Endothelial cell of umbilical vein (primary cell): ENCODE measurements at regions not wholly inside any gene's neighbourhood (a gene's known extent, or its start where the extent isn't known, plus 50 kb on each side); places are given as distances from the start of the nearest gene placed in this dataset.

Source experiments
- BruUV-seq: library from RNA; stranded (reverse); fragments of 400-500 nt; replicated peaks from 2 replicates; lab custom pipeline; 2021; lab: Mats Ljungman, UMichigan
- CTCF ChIA-PET: fragments of 300-600, 350-600 bp; sonication (Branson Sonifier 250); formaldehyde crosslinking; loops from one replicate; lab custom pipeline; 2021; ENCODE audit warnings: antibody characterized with exemption, inconsistent platforms; lab: Charles Lee
- POLR2A ChIA-PET: fragments of 300-600, 350-600 bp; sonication (Branson Sonifier 250); formaldehyde crosslinking; loops from one replicate; lab custom pipeline; 2021; ENCODE audit warnings: antibody characterized with exemption, inconsistent platforms; lab: Charles Lee
- DNase-seq: peaks from one replicate; pipeline ENCODE4 v3.0.0-alpha.2; 2011; ENCODE audit warnings: low read depth, low spot score
- FAIRE-seq: peaks from 2 replicates; lab custom pipeline; 2011; peaks lifted over from hg19 to GRCh38; lab: Jason Lieb, UNC
- H2AFZ ChIP-seq: 2 replicates; pipeline ENCODE4 v1.6.0; 2012; ENCODE audit warnings: low read depth, low read length, control low read depth, inconsistent platforms
- H3K27ac ChIP-seq: 2 replicates; pipeline ENCODE4 v1.5.1; 2011; ENCODE audit warnings: low read depth, mild to moderate bottlenecking, control low read depth, low read length, moderate library complexity; ENCODE audit not compliant: insufficient read depth
- H3K27me3 ChIP-seq, 2 experiments: 2 replicates each; pipeline versions ENCODE4 v1.6.0 to v1.6.1; 2011; ENCODE audit warnings: low read length in 2 of 2, mixed read lengths in 1 of 2; ENCODE audit not compliant: control insufficient read depth in 2 of 2, insufficient read depth in 2 of 2
- H3K36me3 ChIP-seq, 2 experiments: 2 replicates in 1 of 2; 3 replicates in 1 of 2; pipeline ENCODE4 v1.5.1; 2011; ENCODE audit warnings: low read length in 2 of 2, mild to moderate bottlenecking in 1 of 2, moderate library complexity in 1 of 2; ENCODE audit not compliant: control insufficient read depth in 2 of 2, insufficient read depth in 2 of 2; ENCODE audit errors: extremely low read depth in 1 of 2
- H3K4me1 ChIP-seq: 3 replicates; pipeline ENCODE4 v1.5.1; 2011; ENCODE audit warnings: mild to moderate bottlenecking, low read length; ENCODE audit not compliant: control insufficient read depth, insufficient read depth; ENCODE audit errors: extremely low read depth
- H3K4me2 ChIP-seq: 2 replicates; pipeline ENCODE4 v1.6.1; 2011; ENCODE audit warnings: low read length, control low read depth, mixed read lengths; ENCODE audit not compliant: insufficient read depth
- H3K4me3 ChIP-seq, 3 experiments: fragments of 200-600 bp in 1 of 3; sonication (generic), shearing (Covaris generic) in 1 of 3; replicated peaks in 1 of 3; 2 replicates each; pipeline ENCODE4 v1.5.1; 2011 to 2016; ENCODE audit warnings: control low read depth in 3 of 3, low read length in 3 of 3, mild to moderate bottlenecking in 2 of 3, inconsistent platforms in 1 of 3, low read depth in 1 of 3, moderate library complexity in 1 of 3; ENCODE audit not compliant: insufficient read depth in 1 of 3
- H3K79me2 ChIP-seq: 2 replicates; pipeline ENCODE4 v1.6.0; 2012; ENCODE audit warnings: low read length, inconsistent platforms; ENCODE audit not compliant: control insufficient read depth, insufficient read depth
- H3K9ac ChIP-seq: replicated peaks from 2 replicates; pipeline ENCODE3; 2011; ENCODE audit warnings: low read length, control low read depth; ENCODE audit not compliant: insufficient read depth; ENCODE audit errors: extremely low read depth
- H3K9me1 ChIP-seq: replicated peaks from 3 replicates; pipeline ENCODE4 v1.6.0; 2011; ENCODE audit warnings: mild to moderate bottlenecking, low read length; ENCODE audit not compliant: control insufficient read depth, insufficient read depth; ENCODE audit errors: extremely low read depth
- H3K9me3 ChIP-seq: replicated peaks from 2 replicates; pipeline ENCODE4 v1.5.1; 2012; ENCODE audit warnings: low read length, inconsistent platforms; ENCODE audit not compliant: control insufficient read depth, insufficient read depth
- H4K20me1 ChIP-seq: replicated peaks from 2 replicates; pipeline ENCODE3; 2011; ENCODE audit warnings: mild to moderate bottlenecking, low read length; ENCODE audit not compliant: control insufficient read depth, insufficient read depth; ENCODE audit errors: extremely low read depth
- EZH2 ChIP-seq: IDR thresholded peaks from 2 replicates; pipeline ENCODE4 v1.6.1; 2012; ENCODE audit warnings: borderline replicate concordance, low read depth, mild to moderate bottlenecking, moderate library complexity, low read length, inconsistent platforms; ENCODE audit not compliant: severe bottlenecking
- FOS ChIP-seq: IDR thresholded peaks from 2 replicates; pipeline ENCODE4 v1.6.1; 2011; ENCODE audit warnings: mild to moderate bottlenecking, low read length, moderate library complexity, borderline replicate concordance; ENCODE audit not compliant: insufficient read depth
- GATA2 ChIP-seq: IDR thresholded peaks from 2 replicates; pipeline ENCODE4 v1.7.0; 2011; ENCODE audit warnings: low read depth, mild to moderate bottlenecking, moderate library complexity, mixed read lengths, low read length; ENCODE audit not compliant: insufficient read length, insufficient read depth
- JUN ChIP-seq: IDR thresholded peaks from 2 replicates; pipeline ENCODE4 v1.6.1; 2011; ENCODE audit warnings: borderline replicate concordance, low read depth; ENCODE audit not compliant: insufficient read length, insufficient read depth
- MYC ChIP-seq: IDR thresholded peaks from one replicate; pipeline ENCODE4 v1.6.1; 2011; ENCODE audit warnings: mild to moderate bottlenecking, low read depth, low read length
- POLR2A ChIP-seq: IDR thresholded peaks from 2 replicates; pipeline ENCODE4 v1.6.1; 2012; ENCODE audit warnings: low read depth, mild to moderate bottlenecking, control low read depth, low read length
- POLR2AphosphoS5 ChIP-seq: IDR thresholded peaks from 2 replicates; pipeline ENCODE4 v1.6.1; 2012; ENCODE audit warnings: low read depth, mild to moderate bottlenecking, control low read depth, low read length, moderate library complexity; ENCODE audit not compliant: insufficient read depth
- dilution Hi-C: fragments of 300-500 bp; cut with MboI; formaldehyde crosslinking; loops from one replicate; pipeline ENCODE4 v1.15.0; 2019; ENCODE audit warnings: low sequenced_read_pairs; ENCODE audit not compliant: extremely low pct_ligation_motif_present
- intact Hi-C: fragments of 100-400 bp; cut with micrococcal nuclease; formaldehyde crosslinking; loops from one replicate; pipeline ENCODE4 v1.10.0; 2022
- TF ChIP-seq, protein P1 (sequence below): IDR thresholded peaks from 2 replicates; pipeline ENCODE4 v1.6.1; 2011; ENCODE audit not compliant: insufficient read depth, insufficient read length
- TF ChIP-seq, protein P2 (sequence below), 2 donors: IDR thresholded peaks; 1 replicate in 1 of 2; 2 replicates in 1 of 2; pipeline ENCODE4 v1.5.1; 2011; ENCODE audit warnings: low read length in 2 of 2, mild to moderate bottlenecking in 2 of 2, moderate library complexity in 2 of 2, control low read depth in 1 of 2, inconsistent platforms in 1 of 2, low read depth in 1 of 2; ENCODE audit not compliant: insufficient read depth in 1 of 2; ENCODE audit errors: extremely low read depth in 1 of 2

DNA sequence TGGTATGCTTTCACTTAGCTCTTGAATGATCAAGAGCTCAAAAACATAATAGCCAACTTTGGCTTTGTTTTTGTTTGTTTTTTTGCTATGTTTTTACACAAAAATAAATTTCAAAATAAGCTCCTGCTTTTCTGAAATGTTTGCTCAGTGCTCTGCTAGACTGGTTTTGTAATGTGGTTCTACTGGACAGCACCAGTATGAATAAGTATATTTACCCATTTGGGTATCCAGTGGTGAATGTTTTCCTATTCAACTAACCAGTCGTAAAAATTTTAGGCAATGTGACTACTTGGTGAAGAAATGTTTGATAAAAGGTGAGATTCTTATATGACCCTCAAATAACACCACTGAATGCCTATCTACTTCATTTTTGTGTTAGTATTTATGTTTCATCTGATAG, 308.6 kb downstream of the PTPRC start:
- no peaks in the 10 kb centered on the region for H4K20me1 ChIP-seq
- no peak overlapping the region for H2AFZ ChIP-seq
- no peaks in the 10 kb centered on the region for H3K9me3 ChIP-seq
- H3K27me3 ChIP-seq, result no peaks in the 10 kb centered on the region
- H3K36me3 ChIP-seq, result no peaks in the 10 kb centered on the region
- no peak for DNase-seq
- no peak overlapping the region for H3K9ac ChIP-seq
- H3K79me2 ChIP-seq, result no peaks in the 10 kb centered on the region
- H3K4me1 ChIP-seq, result no peaks in the 10 kb centered on the region
- dilution Hi-C loops (no loop called here), intact Hi-C loops (no loop called here)
- ChIA-PET POLR2A (no interaction called here), CTCF (interaction anchor here (1.3 kb wide), 1 partner anchor 10 kb away, joined by 4 read pairs; no protein-coding TSS in a partner anchor)
- no peak overlapping the region for H3K4me2 ChIP-seq
- H3K9me1 ChIP-seq, result no peaks in the 10 kb centered on the region
- BruUV-seq, result no TSS peak
- H3K27ac ChIP-seq, result no peak overlapping the region
- no peak overlapping the region for H3K4me3 ChIP-seq
- FAIRE-seq, result no peak
- no peak for TF ChIP-seq JUN
- TF ChIP-seq, protein P1, sequence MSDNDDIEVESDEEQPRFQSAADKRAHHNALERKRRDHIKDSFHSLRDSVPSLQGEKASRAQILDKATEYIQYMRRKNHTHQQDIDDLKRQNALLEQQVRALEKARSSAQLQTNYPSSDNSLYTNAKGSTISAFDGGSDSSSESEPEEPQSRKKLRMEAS, result no peak
- TF ChIP-seq MYC, result no peak
- TF ChIP-seq, protein P2, sequence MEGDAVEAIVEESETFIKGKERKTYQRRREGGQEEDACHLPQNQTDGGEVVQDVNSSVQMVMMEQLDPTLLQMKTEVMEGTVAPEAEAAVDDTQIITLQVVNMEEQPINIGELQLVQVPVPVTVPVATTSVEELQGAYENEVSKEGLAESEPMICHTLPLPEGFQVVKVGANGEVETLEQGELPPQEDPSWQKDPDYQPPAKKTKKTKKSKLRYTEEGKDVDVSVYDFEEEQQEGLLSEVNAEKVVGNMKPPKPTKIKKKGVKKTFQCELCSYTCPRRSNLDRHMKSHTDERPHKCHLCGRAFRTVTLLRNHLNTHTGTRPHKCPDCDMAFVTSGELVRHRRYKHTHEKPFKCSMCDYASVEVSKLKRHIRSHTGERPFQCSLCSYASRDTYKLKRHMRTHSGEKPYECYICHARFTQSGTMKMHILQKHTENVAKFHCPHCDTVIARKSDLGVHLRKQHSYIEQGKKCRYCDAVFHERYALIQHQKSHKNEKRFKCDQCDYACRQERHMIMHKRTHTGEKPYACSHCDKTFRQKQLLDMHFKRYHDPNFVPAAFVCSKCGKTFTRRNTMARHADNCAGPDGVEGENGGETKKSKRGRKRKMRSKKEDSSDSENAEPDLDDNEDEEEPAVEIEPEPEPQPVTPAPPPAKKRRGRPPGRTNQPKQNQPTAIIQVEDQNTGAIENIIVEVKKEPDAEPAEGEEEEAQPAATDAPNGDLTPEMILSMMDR (IDR thresholded peaks at IDR 0.05; ENCODE audit: extremely low read depth in 1 of 2, insufficient read depth in 1 of 2, low read depth in 1 of 2, low read length in 2 of 2), result no peak
- TF ChIP-seq FOS, result no peak
- no peak for TF ChIP-seq GATA2
- TF ChIP-seq POLR2AphosphoS5, result no peak
- no peak for TF ChIP-seq POLR2A
- TF ChIP-seq EZH2, result no peak
